GM04504 (cell line): ENCODE measurements at regions not wholly inside any gene's neighbourhood (a gene's known extent, or its start where the extent isn't known, plus 50 kb on each side); places are given as distances from the start of the nearest gene placed in this dataset.

ENCODE experiments used
- DNase-seq: peaks from one replicate; pipeline ENCODE4 v3.0.0-alpha.2; 2012; ENCODE audit warnings: low read depth

DNA sequence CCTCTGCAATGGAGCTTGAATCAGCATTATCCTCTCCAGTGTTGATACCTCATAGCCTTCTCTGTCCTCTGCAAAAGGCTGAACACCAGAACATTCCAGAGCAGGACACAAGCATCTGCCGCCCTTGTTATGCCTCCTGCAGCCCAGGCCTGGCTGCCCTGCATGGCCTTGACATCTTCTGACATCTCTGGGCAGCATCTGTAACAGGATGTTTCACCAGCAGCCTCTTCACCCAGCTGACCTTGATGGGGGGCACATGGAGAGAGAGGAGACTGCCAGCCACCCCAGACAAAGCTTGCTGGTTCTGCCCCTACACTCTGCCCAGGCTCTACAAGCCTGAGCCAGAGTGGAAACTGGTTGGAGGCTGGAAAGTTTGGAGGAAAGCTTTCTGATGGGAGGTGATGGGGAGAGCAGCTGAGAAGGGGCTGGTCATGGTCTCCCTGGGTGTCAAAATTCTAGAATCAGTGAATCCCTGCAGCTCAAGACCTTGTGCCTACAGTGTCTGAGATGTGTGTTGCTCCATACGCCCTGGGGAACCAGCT lies 145.1 kb downstream of the MRPL14 start:
- no peak for DNase-seq

DNA sequence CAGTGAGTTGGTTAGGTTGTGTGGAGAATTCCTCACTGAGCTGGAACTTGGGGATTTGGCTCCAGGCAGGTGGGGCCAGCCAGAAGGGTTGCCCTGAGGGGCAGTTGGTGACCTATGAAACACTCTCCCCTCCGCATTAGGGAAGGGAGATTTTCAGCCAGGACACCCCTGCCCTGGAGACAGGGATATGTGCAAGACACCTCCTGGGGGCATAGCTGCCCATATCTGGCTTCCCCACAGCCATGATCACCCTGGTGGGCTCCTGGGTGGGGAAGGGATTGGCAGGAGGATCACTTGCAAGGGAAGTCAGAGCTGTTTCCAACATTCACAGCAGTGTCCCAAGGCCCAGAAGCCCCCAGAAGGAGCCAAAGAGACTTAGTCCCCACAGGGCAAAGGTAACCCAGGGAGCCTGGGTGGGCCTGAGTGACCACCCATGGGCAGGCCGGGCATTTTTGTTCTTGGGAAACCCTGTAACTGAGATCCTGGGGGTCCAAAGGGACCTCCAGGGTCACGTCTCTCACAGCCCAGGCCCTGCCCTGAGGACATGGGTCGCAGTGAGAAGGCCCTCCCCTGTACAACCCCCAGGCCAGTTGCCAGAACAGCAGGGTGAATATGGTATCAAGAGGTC lies 145.8 kb downstream of the MRPL14 start:
- no peak for DNase-seq

GRCh38 chr6:43980004-43980795 lies 147.1 kb downstream of the MRPL14 start:
- DNase-seq = no peak

DNA sequence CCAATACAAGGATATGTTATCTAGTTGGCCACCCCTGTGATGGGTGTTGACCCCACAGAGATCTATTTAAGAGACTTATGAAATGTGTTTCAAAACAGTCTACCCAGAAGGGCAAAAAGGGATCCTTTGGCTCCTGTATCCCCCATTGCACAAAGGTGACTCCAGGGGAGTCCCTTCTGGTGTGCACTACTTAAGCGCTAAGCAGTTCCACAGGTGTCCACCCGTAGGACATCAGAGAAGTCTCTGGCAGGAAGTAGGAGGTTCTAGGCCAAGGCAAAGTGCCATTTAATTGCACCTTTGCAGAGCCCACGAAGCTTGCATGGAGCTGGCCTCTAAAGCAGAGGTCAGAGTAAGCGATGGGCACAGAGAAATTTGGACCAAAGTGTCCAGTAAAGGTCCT lies 147.7 kb downstream of the MRPL14 start:
- DNase-seq = no peak

DNA sequence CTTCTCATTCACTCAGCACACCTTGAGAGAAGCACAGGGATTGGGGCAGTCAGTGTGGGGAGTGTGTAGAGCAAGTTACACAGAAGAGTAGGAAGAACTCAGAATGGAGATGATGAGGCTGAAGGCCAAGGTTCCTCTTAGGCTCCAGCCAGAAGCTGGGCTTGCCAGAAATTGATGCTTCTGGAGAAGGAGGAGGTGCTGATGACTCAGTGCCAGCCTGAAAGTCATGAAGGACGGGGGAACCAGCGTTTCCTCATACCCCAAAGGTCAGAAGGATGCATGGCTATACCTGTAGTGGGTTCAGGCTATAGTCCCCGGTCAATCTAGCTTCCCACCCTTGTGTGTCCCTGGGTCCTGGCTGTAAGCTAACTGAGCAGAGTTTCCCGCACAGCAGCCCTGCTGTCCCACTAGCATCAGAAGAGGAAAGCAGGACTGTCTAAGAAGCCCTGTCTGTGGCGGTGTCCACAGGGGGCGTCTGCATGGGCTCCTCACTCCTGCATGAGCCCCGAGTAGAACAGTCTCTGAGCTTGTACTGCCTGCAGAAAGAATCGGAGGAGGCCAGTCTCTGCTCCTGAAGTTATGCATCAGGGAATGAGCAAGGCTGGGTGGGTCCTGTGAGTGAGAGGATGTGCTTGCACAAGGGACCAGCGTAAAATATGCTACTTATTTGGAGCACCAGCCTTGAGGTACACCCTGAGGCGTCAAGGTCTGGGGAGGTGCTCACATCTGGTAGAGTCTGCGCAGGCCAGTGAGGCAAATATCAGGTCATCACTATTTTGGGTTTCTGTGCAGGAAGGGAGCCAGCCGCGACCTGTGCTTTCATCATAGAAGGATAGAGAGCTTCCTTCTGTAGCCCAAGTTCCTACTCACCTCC lies 148.5 kb downstream of the MRPL14 start:
- peak; percentile 20 for DNase-seq

- DNase-seq = no peak
These were observed 149.7 kb downstream of the MRPL14 start for GRCh38 chr6:43977404-43978111.

GRCh38 chr6:43976706-43977403 lies 150.4 kb downstream of the MRPL14 start:
- DNase-seq = no peak

DNA sequence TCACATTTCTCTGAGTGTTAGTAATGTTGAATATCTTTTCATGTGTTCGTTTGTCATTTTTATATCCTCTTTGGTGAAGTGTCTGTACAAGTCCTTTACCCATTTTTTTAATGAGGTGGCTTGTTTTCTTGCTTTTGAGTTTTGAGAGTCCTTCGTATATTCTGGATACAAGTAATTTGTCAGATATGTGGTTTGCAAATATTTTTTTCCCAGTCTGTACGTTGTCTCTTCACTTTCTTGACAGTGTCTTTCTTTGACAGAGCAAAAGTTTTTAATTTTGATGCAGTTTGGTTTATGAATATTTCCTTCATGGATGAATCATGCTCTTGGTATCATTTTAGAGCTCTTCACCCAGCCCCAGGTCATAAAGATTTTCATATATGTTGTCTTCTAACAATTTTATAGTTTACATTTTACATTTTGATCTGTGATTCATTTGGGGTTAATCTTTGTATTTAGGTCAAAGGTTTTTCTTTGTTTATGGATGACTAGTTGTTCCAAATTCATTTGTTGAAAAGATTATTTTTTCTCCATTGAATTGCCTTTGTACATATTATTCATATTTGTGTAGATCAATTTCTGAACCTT lies 152.5 kb downstream of the MRPL14 start:
- DNase-seq = no peak

DNA sequence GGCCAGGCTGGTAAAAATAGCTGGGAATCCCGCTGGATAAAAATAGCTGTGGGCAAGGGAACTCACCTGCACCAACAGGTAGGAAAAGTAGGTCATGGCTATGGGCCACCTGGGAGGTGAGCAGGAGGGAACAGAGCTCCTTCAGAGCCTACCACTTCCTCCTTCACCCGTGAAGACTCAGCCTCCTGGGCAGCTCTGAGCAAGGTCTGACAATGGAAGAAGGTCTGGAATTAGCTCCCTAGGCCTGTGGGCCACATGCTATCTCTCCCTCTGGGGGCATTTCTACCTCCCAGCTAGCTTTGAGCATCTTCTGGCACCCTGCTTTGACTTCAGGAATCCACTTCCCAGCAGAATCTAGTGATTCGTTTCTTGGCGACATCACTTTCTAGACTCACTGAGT lies 153.9 kb downstream of the MRPL14 start:
- no peak for DNase-seq

- DNase-seq = peak; percentile 86
These were observed 154.3 kb downstream of the MRPL14 start for GRCh38 chr6:43972913-43973300.

GRCh38 chr6:43972179-43972912 lies 154.9 kb downstream of the MRPL14 start:
- DNase-seq = no peak

- DNase-seq = no peak
These were observed 155.5 kb downstream of the MRPL14 start for GRCh38 chr6:43971776-43972126.

- DNase-seq = no peak
These were observed 156.1 kb downstream of the MRPL14 start for GRCh38 chr6:43970913-43971775.

GRCh38 chr6:43970068-43970912 lies 157.0 kb downstream of the MRPL14 start:
- DNase-seq = no peak

GRCh38 chr6:43969158-43969981 lies 157.9 kb downstream of the MRPL14 start:
- DNase-seq = no peak

DNA sequence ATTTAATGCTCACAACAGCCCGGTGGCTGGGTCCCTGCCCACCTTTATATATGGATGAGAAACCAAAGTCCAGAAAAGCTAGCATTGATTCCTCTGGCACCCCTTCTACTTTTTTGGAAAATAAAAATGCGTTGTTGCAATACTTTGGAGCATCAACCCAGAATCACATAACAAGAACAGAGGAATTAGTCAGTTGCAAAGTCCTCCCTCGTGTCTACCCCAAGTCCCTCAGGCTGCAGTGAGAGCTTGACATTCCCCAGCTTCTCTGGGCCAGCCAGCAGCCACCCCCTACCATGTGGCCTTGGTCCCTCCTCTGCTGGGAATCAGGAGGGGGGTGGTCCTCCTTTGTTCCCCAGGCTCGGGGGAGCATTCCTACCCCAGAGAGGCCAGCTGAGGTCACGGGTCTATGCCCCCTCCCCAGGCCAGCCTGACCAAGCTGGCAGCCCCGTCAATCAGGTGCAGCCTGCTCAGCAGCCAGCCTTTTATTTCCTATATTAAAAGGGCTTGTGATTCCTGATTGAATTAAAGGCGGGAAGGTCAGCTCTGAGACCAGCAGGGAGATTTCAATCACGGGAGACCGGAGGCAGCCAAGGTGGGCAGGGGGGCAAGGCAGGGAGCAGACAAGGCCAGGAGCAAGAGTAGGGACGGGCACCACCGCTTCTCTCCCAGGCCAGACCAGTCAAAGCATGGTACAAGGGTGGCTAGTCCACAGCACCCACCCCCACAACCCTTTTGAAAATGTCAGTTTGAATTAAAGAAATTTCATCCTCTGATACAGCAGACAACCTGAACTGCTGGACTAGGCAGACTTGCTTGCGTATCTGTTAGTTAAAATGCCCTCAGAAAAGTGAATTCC lies 158.9 kb downstream of the MRPL14 start:
- DNase-seq = no peak

- DNase-seq = no peak
These were observed 159.5 kb downstream of the MRPL14 start for GRCh38 chr6:43967719-43968091.
